BE2C (cell line): ENCODE measurements at regions not wholly inside any gene's neighbourhood (a gene's known extent, or its start where the extent isn't known, plus 50 kb on each side); places are given as distances from the start of the nearest gene placed in this dataset.

Experiments
- DNase-seq: peaks from one replicate; pipeline ENCODE4 v3.0.0-alpha.2; 2020
- H3K27me3 ChIP-seq: fragments of 250-450 bp; sonication (Bioruptor Pico); 2 replicates; pipeline ENCODE4 v1.5.1; 2020; ENCODE audit warnings: mild to moderate bottlenecking
- H3K36me3 ChIP-seq: fragments of 250-450 bp; sonication (Bioruptor Pico); 2 replicates; pipeline ENCODE4 v1.5.1; 2020; ENCODE audit warnings: mild to moderate bottlenecking
- H3K4me1 ChIP-seq: fragments of 250-450 bp; sonication (Bioruptor Pico); 2 replicates; pipeline ENCODE4 v1.5.1; 2020
- H3K4me3 ChIP-seq: 2 replicates; pipeline ENCODE4 v1.5.1; 2011; ENCODE audit warnings: low read depth, low read length
- H3K9me3 ChIP-seq: fragments of 250-450 bp; sonication (Bioruptor Pico); 2 replicates; pipeline ENCODE4 v1.5.1; 2020
- TF ChIP-seq, protein P1 (sequence below): IDR thresholded peaks from 2 replicates; pipeline ENCODE4 v1.5.1; 2012; ENCODE audit warnings: mild to moderate bottlenecking, low read depth, low read length

DNA sequence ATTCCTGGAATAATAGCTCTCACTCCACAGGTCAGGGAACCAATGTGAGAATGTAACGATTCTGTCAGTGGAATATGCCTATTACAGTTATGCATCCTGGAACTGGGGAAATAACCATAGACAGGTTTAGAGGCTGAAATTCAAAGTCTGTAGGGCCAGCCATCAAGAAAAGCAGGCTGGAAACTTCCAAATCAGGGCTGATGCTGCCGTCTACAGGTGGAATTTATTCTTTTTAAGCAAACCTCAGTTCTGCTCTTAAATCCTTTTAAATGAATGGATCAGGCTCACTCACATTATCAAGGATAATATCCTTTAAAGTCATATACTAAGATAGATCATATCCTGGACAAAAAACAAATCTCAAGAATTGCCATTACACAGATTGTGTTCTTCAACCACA is 699.8 kb downstream of the NR2F2 start:
- TF ChIP-seq, protein P1, sequence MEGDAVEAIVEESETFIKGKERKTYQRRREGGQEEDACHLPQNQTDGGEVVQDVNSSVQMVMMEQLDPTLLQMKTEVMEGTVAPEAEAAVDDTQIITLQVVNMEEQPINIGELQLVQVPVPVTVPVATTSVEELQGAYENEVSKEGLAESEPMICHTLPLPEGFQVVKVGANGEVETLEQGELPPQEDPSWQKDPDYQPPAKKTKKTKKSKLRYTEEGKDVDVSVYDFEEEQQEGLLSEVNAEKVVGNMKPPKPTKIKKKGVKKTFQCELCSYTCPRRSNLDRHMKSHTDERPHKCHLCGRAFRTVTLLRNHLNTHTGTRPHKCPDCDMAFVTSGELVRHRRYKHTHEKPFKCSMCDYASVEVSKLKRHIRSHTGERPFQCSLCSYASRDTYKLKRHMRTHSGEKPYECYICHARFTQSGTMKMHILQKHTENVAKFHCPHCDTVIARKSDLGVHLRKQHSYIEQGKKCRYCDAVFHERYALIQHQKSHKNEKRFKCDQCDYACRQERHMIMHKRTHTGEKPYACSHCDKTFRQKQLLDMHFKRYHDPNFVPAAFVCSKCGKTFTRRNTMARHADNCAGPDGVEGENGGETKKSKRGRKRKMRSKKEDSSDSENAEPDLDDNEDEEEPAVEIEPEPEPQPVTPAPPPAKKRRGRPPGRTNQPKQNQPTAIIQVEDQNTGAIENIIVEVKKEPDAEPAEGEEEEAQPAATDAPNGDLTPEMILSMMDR = no peak
- no peaks in the 10 kb centered on the region; the same call in 1 of the 2 replicates for H3K9me3 ChIP-seq
- H3K36me3 ChIP-seq = no peaks in the 10 kb centered on the region
- H3K4me1 ChIP-seq = no peaks in the 10 kb centered on the region
- DNase-seq = no peak
- H3K27me3 ChIP-seq = no peaks in the 10 kb centered on the region
- no peak overlapping the region for H3K4me3 ChIP-seq

DNA sequence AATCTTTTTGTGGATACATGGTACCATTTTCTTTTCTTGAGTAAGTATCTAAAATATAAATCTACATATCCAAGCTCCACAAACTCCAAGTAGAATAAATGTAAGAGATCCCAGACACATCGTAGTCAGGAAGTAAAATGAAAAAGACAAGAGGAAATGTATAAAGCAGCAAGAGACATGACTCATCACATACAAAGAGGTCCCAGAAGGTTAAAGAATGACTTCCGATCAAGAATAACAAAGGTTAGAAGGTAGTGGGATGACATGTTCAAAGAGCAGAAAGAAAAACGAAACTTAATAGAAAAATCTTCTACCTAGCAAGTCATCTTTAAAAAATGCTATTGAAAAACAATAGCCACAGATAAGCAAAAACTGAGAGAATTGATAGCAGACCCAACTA is 705.8 kb downstream of the NR2F2 start:
- DNase-seq = no peak
- Histone ChIP-seq H3K36me3 (no peaks in the 10 kb centered on the region), H3K4me1 (no peaks in the 10 kb centered on the region), H3K4me3 (no peak overlapping the region), H3K9me3 (no peaks in the 10 kb centered on the region), H3K27me3 (no peaks in the 10 kb centered on the region)
- TF ChIP-seq, protein P1 = no peak

DNA sequence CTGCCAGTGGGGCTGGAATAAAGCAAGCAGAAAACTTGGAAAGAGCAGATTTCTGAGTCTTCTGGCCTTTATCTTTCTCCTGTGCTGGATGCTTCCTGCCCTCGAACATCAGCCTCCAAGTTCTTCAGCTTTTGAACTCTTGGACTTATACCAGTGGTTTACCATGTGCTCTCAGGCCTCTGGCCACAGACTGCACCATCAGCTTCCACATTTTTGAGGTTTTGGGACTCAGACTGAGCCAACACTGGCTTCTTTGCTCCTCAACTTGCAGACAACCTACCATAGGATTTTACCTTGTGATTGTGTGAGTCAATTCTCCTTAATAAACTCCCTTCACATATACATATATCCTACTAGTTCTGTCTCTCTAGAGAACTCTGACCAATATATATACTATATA is 706.6 kb downstream of the NR2F2 start:
- Histone ChIP-seq H3K27me3 (no peaks in the 10 kb centered on the region), H3K4me3 (no peak overlapping the region), H3K36me3 (no peaks in the 10 kb centered on the region), H3K9me3 (no peaks in the 10 kb centered on the region), H3K4me1 (no peaks in the 10 kb centered on the region)
- TF ChIP-seq, protein P1 = no peak
- no peak for DNase-seq

DNA sequence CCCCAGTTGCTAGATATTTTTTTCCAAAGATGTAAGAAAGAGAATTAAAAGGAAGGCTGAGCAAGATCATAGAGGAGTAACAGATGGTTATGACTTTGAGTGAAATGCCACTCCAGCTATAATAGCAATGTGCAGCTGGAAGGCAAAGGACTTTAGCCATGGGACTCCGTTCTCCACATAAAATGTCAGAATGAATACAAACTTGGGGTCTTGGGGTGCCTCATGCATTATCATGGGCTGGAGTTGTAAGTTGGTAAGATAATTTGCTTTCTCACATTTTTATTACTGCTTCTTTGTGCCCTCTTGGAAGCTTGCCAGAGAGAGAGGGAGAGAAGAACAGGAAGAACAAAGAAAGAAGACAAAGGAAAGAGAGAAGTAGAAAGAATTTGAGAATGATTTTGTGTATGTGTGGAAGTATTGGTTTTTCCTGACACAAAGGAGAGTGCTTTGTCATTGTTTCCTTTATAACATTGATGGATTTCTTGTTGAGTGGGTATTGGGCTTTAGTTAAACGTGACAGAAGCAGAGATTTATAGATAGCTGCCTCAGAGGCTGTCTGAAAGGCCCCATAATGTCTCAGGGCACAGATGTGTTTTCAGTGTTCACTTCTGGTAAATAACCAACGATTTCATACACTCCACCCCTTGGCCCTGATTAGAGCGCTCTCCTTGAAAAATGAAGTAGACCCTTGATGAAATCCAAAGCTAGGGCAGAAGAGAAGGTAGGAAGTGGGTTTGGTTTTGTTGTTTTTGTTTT is 715.3 kb downstream of the NR2F2 start:
- H3K4me3 ChIP-seq = no peak overlapping the region
- DNase-seq = no peak
- no peaks in the 10 kb centered on the region for H3K36me3 ChIP-seq
- no peaks in the 10 kb centered on the region for H3K9me3 ChIP-seq
- H3K4me1 ChIP-seq = no peaks in the 10 kb centered on the region
- H3K27me3 ChIP-seq = no peaks in the 10 kb centered on the region
- TF ChIP-seq, protein P1 = no peak

DNA sequence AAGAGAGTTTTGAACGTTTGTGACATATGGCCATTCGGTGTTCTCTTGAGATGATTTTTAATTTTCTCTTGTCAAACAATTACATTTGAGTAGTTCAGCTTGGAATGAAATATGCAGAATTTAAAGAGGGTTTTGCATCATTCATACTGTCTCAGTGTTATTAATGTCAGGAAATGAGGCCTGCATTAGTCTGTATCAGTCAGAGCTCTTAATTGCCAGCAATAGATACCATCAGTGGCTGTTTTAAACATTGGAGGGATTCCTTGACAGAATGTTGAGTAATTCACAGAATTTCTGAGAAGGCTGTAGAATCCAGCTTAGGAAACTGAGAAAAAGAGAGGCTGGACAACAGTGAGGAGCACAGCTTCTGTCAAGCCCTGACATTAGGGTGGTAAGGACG is 722.0 kb downstream of the NR2F2 start:
- Histone ChIP-seq H3K27me3 (no peaks in the 10 kb centered on the region), H3K4me1 (no peaks in the 10 kb centered on the region), H3K36me3 (no peaks in the 10 kb centered on the region), H3K9me3 (no peaks in the 10 kb centered on the region), H3K4me3 (no peak overlapping the region)
- TF ChIP-seq, protein P1 = no peak
- DNase-seq = no peak

DNA sequence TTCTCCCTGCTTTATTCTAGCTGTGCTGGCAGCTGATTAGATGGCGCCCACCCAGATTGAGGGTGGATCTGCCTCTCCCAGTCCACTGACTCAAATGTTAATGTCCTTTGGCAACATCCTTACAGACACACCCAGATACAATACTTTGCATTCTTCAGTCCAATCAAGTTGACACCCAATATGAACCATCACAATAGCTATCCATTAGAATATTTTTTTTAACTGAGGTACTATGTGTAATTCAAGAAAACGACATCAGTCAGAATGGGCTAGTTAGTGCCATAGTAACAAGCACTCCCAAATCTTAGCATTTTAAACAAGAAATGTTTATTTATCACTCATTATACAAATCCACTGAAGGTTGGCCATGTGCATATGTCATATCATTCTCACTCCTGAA is 723.1 kb downstream of the NR2F2 start:
- TF ChIP-seq, protein P1 = no peak
- Histone ChIP-seq H3K4me1 (no peaks in the 10 kb centered on the region), H3K9me3 (no peaks in the 10 kb centered on the region), H3K27me3 (no peaks in the 10 kb centered on the region), H3K4me3 (no peak overlapping the region), H3K36me3 (no peaks in the 10 kb centered on the region)
- no peak for DNase-seq
